ENCODE measurements at regions not wholly inside any gene's neighbourhood (a gene's known extent, or its start where the extent isn't known, plus 50 kb on each side); places are given as distances from the start of the nearest gene placed in this dataset.

DNA sequence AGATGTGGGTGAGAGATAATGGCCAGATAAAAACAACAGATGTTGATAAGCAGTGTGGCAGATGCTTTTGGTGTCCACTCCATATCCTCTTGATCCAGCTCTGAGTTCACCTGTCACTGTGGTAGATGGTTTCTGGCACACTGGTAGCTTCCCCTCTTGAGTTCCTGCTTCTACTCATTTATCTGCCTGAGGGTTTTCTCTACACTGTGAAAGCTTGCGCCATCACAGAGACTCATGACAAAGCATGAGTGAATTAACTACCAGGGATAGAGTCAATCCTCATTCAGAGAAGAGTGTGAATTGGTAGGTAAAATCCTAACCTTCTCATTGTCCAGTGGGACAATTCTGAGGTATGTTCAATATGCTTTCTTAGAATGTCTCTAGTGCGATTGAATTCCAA, 50.0 kb upstream of the ARHGEF26 start:
- no peak for TF ChIP-seq CTCF (IDR thresholded peaks at IDR 0.05; ENCODE audit: extremely low read depth, missing control alignments)
- no peak for DNase-seq (ENCODE audit: low spot score)
